HG03135 (cell line): ENCODE measurements at regions not wholly inside any gene's neighbourhood (a gene's known extent, or its start where the extent isn't known, plus 50 kb on each side); places are given as distances from the start of the nearest gene placed in this dataset.

Experiments
- ATAC-seq: cut with Tn5 transposase; IDR thresholded peaks from one replicate; pipeline ENCODE4 v1.9.1; 2021; ENCODE audit warnings: mild to moderate bottlenecking, moderate library complexity; ENCODE audit not compliant: unreplicated experiment

- ATAC-seq, result no peak
These were observed 69.7 kb upstream of the EGR2 start for GRCh38 chr10:62885684-62886461.

- no peak for ATAC-seq
These were observed 64.0 kb upstream of the EGR2 start for GRCh38 chr10:62880162-62880561.

DNA sequence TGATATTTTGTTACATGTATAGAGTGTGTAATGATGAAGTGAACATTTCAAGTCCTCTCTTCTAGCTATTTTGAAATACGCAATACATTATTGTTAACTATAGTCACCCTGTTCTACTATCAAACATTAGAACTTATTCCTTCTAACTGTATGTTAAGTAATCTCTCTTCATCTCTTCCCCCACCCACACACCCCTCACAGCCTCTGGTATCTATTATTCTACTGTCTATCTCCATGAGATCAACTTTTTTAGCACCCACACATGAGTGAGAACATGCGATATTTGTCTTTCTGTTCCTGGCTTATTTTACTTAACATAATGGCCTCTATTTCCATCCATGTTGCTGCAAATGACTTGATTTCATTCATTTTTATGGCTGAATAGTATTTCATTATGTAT, 57.7 kb upstream of the EGR2 start:
- ATAC-seq, result no peak

DNA sequence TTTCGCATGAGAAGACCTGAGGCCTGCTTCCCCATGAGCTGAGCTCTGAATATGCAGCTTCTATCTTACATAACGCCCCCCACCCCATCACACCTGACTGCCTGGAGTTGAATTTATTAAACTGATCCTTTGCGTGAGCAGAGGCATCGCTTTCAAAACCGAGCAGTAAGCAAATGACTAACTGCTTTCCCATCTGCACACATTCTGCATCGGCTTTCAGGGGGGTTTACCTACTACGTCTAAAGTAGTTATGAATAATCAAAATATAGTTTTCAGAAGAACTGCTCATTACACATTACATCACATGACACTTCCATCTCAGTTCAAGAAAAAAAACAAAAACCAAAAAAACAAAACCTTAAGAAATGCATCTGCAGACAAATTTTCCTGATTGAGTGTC, 54.7 kb upstream of the EGR2 start:
- ATAC-seq, result no peak

DNA sequence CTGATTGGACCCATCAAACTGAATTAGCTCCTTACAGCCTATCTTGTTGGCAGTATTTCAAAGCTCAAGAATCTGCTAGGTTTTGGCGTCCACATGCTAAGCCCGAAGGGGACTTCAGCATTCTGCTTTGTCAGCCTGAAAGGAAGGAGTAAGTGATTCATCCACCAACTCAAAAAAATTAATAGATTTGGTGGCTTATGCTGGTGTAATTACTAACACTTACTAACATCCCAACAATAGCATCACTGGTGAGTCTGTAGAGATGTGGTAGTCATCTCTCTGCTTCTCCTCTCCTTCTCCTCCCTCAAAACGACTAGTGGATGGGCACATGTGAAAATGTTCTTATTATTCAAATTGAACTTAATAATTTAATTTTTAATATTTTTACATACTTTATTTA, 53.8 kb upstream of the EGR2 start:
- ATAC-seq, result no peak

- no peak for ATAC-seq
These were observed 50.8 kb upstream of the EGR2 start for GRCh38 chr10:62866941-62867340.

- no peak for ATAC-seq
These were observed 50.3 kb upstream of the EGR2 start for GRCh38 chr10:62866451-62866850.
